IPS-NIHi7 (cell line): ENCODE measurements at regions not wholly inside any gene's neighbourhood (a gene's known extent, or its start where the extent isn't known, plus 50 kb on each side); places are given as distances from the start of the nearest gene placed in this dataset.
"Not testable (repeated sequence)": the region's sequence is repeated elsewhere in the genome, so short reads cannot be mapped to it uniquely, and the experiment has no call there.

Experiments used
- DNase-seq: peaks from one replicate; pipeline ENCODE4 v3.0.0; 2012; ENCODE audit warnings: mixed read lengths; ENCODE audit errors: extremely low spot score

DNA sequence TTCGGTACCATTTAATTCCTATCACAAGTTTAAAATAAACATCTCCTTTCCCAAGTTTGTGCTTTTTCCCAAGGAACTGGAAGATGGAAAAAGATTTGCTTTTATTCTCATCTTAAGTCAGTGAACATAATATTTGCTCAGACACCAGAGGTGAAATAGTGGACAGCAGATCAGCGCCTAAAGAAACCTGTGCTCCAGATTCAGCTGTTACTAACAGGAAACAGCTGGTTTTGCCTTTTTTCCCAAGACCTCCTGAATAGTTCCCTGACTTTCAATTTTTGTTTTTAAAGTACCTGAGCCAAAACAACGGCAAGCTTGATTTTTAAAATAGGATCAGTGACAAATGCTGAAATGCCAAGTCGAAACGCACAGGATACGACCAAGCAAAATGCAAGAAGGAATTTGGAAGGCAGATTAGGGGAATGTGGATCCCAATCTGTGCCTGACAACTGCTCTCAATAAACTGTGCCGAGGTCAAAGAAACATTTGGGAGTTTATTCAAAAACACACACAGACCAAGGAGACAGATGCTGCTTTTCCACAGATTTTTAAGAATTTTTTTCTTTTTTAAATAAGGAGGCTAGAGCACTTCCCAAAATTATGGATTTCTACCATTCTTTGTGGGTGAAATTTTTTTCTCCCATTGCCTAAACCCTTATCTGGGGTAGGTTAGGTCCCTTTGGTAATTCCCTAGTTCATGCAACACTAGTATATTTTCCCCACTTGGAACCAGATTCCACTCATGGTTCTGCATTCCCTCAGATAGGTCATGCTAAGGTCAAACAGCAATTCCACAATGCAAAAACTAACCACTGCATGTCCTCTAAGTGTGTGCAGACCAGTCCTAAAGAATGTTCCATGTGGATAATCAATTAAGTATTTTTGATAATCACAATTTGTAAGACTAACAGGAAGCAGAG lies 121.5 kb upstream of the PDE1A start:
- DNase-seq = no peak

DNA sequence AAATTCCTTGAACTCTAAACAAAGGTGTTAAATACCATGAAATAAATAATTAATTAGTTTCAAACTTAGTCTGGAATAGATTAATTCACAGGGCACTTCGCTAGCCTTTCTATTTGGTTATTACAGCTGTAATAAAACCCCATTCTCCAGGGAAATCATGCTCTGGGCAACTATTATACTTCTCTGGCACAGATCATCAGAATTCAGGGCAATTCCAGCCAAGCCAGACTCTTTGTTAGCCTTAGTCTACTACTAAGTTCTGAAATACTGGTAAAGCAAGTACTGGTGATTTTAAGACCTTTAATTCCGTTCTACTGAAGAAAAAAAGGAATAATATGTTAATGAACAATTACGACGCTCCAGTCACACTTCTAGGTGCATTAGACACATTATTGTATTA lies 123.4 kb upstream of the PDE1A start:
- no peak for DNase-seq

DNA sequence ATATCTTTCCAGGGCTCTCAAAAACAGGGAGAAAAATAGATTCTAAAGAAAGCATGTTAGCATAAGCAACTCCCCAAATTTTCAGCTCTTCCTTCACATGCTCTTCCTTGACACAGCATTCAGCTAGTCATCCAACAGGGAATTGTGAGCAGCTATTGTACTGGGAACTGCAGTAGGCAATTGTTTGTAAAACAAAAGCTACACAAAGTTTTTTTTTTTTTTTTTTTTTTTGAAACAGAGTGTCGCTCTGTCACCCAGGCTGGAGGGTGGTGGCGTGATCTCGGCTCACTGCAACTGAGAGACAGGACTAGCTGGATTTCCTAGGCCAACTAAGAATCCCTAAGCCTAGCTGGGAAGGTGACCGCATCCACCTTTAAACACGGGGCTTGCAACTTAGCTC lies 125.4 kb upstream of the PDE1A start:
- not testable (repeated sequence) for DNase-seq

DNA sequence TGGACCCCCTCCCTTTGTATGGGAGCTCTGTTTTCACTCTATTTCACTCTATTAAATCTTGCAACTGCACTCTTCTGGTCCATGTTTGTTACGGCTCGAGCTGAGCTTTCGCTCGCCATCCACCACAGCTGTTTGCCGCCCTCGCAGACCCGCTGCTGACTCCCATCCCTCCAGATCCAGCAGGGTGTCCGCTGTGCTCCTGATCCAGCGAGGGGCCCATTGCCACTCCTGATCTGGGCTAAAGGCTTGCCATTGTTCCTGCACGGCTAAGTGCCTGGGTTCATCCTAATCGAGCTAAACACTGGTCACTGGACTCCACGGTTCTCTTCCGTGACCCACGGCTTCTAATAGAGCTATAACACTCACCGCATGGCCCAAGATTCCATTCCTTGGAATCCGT lies 125.9 kb upstream of the PDE1A start:
- not testable (repeated sequence) for DNase-seq

DNA sequence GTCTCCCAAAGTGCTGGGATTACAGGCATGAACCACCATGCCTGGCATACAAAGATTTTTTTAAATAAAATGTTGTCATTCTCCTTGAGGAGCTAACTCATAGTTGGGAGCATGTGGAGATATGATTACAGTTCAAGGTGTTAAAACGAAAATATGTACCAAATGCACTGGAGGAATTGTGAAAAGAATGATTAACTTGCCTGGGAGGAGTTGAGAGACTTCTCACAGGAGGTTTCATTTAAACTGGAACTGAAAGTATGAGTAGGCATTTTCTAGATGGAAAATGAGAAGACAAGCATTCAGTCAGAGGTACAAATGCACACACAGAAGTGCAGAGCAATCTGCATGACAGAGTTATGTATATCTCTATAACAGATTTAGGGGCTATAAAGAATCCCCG lies 126.6 kb upstream of the PDE1A start:
- DNase-seq = no peak

DNA sequence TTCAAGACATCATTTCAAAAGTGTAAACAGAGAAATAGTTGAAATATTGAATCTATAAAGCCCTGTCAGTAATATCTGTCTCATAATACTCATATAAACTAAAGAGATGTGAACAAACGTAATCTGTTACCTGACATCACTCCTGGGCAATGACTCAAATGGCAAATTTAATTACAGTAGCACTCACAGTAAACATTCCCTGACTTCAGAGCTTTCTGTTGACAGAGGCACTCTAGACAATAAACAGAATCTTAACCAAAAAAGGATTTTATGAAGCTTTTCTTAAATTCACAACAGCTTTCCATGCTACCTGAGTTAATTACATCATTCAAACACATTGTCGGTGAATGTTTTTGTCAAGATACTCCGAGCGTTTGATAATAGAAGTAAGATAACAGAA lies 128.1 kb upstream of the PDE1A start:
- DNase-seq = no peak

DNA sequence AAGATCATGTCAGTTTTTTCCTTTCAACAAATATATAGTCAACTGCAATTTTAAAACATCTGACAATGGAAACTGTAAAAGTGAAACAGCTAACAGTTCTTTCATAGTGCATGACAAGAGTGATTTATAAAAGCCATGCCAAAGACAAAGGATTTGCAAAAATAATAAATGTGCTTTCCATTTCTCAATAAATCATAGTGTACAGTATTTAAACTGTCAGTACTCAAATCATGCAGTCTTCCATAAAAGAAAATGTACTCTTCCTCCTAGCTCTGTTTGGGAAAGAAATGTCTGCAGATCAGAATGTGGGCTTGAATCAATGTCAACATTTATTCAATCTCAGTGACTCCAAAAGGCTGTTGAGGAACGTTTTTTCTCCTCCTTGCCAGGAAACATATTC lies 131.7 kb upstream of the PDE1A start:
- DNase-seq = no peak

DNA sequence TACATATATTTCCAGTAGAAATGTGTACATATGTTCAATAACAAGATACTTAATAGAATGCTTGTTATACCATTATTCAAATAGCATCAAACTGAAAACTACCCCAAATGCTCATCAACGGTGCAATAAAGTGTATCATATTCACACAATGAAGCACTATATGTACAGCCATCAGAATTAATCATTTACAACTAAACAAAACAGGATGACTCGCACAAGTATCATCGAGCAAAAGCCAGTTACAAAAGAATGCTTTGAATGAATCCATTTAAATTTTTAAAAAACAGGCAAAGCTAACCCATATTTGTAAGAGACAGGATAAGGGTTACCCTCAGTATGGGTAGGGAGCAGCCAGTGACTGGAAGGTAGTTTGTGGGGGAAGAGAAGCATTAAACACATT lies 132.8 kb upstream of the PDE1A start:
- no peak for DNase-seq

DNA sequence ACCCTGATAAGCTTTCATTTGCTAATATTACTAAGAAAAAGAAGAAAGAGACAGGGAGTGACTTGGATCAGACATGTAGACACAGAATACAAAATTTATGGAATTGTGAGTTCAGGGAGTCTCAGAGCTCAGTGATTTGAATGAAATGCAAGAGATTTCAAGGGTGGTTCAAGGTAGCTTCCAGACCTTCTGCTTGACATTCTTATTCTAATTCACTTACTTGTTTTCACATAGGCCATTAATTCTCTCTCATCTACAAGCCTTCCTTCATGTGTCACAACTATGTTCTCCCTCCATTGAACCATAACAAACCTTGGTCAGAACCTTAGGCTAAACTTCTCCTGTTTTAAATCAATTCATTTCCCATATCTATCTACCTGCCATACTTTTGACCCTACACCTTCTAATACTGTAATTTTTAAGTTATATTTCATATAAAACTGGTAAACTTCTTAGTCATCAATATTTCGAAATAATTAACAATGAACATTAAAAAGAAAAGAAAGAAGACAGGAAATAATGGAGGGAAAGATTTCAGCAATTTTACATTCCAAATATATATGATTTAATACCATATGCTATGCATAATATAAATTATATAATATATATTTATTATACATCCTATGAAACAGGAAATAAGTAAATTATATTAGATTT lies 139.2 kb upstream of the PDE1A start:
- DNase-seq = no peak

DNA sequence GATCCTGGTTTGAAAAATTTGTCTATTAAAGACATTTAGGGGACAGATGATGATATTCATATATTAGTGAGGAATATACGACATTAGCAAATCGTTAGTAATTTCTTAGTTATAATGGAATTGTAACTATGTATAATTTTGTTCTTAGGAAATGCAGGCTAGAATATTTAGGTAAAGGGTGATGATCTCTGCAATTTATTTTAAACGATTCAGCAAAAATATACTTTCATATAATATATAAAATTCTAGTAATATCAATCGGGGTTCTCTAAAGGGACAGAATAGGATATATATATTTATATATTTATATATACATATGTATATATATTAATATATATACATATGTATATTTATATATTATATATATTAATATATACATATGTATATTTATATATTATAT lies 142.5 kb upstream of the DNAJC10 start:
- DNase-seq = no peak

DNA sequence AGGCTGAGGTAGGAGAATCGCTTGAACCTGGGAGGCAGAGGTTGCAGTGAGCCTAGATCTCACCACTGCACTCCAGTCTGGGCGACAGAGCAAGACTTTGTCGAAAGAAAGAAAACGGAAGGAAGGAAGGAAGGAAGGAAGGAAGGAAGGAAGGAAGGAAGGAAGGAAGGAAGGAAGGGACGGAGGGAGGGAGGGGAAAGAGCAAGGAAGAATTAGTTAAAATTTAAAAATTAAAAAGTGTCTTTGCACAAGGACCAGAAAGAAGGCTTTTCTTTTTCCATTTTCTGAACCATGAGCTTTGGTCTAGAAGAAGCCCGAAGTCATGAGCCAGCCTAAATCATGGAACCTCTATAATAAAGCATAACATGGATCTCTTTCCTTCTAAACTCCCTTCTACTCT lies 138.2 kb upstream of the DNAJC10 start:
- DNase-seq = no peak

DNA sequence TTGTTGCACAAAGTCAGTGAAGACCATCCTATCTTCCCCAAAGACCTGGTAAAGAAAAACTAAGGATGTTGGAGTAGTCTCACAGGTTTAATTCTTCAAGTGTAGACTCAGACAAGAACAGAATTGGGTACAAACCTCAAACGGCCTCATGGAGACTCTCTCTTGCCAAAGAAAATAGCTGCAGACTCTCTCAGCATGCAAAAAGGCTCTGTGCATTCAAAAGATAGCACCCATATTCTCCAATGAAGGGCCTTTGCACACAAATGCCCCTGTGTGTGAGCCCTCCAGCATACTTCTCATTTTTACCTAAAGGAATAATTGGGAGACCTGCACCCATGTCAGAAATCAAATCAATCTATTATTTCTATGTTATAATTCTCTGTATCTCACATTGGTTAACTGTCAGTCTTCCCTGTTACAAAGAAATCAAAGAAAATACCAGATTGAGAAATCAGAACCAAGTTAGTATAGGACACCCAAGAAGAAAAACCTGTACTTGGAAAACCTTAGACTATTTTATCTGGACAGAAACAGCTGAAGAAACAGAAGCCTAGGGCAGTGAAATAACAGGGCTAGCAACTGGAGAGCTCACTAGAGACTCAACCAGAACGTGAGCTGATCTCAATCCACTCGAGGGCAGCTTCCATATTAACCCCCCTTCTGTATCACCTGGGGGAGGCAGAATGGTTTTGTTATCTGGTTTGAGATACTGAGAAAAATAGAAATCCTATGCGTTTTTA lies 134.7 kb upstream of the DNAJC10 start:
- DNase-seq = no peak

DNA sequence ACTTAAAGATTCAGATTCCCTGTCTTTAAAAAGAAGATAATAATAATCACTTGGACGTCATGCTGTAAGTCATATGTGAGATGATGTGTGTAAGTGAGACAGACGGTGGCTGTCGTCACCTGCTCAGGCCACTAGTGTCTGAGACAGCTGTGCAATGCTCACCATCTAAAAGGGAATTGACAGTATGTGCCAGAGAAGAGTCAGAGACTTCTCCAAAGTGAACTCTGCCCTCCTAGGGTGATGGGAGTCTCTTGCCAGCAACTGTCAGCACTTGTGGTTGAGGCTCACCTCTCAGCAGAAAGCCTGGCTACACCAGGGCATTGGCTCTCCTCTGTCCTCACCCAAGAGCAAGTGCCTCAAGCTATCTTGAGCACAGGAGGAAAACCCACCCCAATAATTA lies 131.6 kb upstream of the DNAJC10 start:
- DNase-seq = no peak

DNA sequence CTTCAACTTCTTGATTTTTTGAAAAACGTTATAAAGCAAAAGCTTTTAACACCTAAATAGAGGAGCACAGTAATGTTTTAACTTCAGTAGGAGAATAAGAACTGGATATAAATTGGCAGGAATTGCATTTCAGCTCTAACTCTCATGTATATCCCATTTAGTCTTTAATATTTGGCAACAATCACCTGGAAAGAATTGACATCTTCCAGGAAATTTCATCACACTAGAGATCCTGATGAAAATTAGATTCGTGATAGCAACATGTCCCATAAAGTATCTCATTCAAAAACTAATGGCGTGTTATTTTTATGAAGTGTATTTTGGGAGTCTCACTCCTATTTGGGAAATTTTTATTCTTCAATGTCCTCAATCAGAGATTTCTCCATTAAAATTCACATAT lies 131.1 kb upstream of the DNAJC10 start:
- DNase-seq = no peak

DNA sequence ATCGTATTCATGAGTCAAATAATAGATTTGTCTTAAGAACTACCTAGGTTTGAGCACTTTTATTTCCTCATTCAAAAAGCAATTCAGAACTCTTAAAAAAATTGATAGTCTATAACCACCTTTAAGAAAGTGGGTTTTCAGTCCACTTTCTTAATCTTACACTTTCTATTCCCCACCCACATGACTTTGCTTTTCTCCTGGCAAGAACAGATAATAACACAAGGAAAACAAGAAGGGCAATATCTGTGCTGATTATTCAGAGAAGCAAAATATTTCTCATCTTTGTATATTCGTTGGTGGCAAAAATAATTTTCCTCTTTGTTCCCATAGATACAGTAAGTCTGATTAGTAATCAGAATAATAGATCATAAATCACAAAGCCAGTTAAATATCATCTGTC lies 130.6 kb upstream of the DNAJC10 start:
- no peak for DNase-seq

DNA sequence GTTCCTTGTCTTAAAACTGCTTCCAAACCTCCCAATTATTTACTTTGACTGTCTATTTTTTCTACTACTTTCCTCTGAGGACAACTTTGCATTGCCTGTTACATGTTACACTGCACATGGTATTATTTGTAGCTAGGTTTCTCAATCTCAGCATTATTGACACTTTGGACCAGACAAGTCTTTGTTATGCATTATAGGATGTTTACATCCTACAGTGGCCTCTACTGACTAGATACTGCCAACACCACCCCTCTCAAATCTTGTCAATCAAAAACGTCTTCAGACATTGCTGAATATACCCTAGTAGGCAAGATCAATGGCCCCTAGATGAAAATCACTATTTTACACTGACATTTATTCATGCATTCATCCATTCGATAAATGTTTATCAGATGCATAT lies 129.6 kb upstream of the DNAJC10 start:
- DNase-seq = no peak

DNA sequence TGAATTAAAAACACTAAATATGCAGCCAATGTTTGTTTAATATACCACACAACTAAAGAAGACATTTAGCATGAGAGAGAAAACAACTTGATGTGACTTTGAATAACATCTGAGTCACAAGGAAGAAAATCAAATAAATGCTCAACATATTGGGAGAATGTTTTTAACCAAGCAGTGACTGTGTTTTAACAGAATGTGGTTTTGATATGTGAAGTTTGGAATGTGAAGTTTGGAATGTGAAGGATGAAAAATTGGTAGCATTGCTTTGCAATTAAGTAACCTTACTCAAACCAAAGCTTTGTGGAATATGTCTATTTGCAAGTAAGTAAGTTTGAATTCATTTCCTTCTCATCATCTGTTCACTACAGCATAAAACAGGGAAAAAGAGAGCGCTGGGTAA lies 128.2 kb upstream of the DNAJC10 start:
- DNase-seq = no peak

DNA sequence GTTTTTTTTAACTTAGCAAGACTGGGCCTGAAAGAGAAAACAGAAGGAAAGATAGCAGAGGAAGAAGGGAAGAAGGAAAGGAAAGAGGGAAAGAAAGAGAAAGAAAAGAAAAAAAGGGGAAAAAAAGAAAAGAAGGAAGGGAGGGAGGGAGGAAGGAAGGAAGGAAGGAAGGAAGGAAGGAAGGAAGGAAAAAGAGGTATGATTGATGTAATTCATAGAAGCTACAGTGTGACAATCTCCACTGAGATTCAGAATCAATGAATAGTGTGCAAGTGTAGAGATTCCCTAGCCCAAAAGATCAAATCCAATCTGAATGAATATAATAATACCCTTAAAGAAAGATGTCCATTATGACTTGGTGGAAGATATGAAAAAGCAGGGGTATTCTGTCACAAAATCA lies 126.9 kb upstream of the DNAJC10 start:
- no peak for DNase-seq

DNA sequence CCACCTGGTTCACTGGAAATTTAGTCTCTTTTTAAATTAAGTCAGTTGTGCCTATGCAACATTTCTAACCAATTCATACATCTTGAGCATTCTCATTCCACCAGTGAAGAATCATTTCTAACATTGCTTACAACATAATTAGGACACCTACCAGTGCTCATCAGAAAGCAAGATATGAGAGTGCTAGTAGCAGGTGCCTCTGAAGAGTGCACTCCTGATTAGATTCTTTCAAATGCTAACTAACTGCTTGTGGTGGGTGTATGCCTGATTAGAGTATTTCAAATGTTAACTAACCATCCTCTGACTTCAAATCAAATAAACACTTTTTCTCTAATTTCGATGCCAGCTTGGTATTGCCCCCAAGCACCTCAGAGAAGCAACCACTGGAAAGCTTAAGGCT lies 124.3 kb upstream of the DNAJC10 start:
- DNase-seq = no peak

DNA sequence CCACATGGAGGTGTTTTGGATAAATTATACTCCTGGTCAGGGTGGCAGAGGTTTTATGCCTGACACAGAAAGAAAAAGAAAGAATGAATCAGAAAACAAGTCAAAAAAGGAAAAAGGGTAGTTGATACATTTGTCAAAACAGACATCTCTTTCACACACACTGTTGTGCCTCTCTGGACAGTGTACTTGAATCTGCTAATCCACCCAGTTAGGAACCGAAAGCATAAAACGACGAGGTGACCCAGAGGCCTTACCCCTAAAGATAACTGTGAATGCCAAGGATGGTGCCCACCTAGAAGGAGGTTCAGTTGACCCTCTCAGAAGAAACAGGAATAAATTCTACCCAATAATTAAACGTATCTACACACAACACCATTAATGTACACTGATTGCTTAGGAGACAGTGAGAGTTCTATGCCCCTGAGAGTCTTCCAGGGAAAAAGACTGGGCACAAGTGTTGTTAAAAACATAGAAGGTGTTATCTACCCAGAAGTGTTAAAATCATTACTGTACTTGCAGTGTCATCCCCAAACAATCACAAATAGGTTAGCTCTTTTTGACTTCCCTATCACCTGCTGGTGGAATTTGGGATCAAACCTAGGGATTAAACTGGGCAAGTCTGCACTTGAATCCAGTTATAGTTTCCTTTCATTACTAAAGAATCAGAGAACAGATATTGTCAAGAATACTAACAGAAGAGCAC lies 123.2 kb upstream of the DNAJC10 start:
- DNase-seq = no peak

DNA sequence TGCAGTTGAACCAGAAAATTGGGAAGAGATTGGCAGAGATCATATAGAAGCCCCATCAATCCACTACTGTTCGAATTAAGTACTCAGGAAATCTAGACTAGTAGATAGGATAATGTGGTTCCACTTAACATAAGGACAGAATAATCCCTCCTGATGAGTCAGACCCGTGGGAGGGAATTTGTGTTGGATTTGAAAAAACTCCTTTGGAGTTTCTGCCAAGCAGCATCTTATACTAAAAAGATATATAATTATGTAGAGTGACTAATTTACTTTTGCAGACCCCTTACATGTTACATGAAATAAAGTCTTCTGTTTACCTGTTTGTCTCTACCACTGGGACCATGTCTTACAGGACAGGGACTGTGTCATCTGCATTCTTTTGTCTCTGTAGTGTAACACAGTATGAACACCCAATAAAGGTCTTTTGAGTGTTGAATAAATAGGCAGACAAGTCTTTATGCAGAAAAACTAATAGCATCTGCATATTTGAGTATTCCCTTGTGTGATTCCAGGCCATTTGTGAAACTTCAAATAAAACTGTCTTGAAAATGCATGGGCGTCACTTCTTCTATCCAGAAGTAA lies 122.6 kb upstream of the DNAJC10 start:
- no peak for DNase-seq

DNA sequence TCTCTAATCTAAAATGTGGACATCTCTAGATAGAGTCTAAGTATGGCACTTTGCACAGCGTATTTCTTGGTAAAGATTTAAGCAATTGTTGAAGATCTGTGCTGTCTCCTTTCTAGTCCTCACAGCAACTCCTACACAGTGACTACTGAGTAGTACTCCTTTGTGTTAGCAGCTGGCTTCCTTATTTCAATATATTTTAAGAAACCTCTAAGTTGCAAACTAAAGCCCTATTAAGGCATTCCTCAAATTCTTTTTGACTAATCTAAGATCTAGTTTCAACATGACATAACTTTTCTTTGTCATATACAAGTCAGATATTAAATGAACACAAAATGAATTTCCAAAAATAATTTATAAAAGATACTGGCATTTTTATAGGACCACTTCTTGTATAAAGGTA lies 121.8 kb upstream of the DNAJC10 start:
- DNase-seq = no peak
